ENCODE measurements at regions not wholly inside any gene's neighbourhood (a gene's known extent, or its start where the extent isn't known, plus 50 kb on each side); places are given as distances from the start of the nearest gene placed in this dataset.

DNA sequence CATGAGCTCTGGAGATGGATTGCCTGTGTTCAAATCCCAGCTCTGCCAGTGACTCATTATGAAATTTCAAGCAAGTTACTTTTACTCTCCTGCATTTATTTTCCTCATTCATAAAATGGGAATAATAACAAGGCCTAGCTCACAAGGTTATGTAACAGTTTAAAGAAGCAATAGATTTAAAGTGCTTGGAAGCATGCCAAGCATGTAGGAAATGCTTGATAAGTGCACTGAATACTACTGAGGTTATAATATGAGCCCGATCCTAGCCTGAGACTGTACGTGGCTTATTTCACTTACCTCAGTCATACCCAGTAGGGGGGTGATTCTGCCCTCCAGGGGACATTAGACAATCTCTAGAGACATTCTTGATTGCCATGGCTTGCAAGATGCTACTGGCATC lies 734.1 kb upstream of the WWC1 start:
- TF ChIP-seq, protein P1, sequence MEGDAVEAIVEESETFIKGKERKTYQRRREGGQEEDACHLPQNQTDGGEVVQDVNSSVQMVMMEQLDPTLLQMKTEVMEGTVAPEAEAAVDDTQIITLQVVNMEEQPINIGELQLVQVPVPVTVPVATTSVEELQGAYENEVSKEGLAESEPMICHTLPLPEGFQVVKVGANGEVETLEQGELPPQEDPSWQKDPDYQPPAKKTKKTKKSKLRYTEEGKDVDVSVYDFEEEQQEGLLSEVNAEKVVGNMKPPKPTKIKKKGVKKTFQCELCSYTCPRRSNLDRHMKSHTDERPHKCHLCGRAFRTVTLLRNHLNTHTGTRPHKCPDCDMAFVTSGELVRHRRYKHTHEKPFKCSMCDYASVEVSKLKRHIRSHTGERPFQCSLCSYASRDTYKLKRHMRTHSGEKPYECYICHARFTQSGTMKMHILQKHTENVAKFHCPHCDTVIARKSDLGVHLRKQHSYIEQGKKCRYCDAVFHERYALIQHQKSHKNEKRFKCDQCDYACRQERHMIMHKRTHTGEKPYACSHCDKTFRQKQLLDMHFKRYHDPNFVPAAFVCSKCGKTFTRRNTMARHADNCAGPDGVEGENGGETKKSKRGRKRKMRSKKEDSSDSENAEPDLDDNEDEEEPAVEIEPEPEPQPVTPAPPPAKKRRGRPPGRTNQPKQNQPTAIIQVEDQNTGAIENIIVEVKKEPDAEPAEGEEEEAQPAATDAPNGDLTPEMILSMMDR (CRISPR knock-in tag; IDR thresholded peaks at IDR 0.05): no peak
- no peak for TF ChIP-seq RAD21 (CRISPR knock-in tag; IDR thresholded peaks at IDR 0.05)
- TF ChIP-seq, protein P2, sequence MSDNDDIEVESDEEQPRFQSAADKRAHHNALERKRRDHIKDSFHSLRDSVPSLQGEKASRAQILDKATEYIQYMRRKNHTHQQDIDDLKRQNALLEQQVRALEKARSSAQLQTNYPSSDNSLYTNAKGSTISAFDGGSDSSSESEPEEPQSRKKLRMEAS (IDR thresholded peaks at IDR 0.05): no peak
- TF ChIP-seq ZNF329 (CRISPR knock-in tag; IDR thresholded peaks at IDR 0.05; ENCODE audit: low read depth): no peak
- no peak for TF ChIP-seq TEAD2 (CRISPR knock-in tag; IDR thresholded peaks at IDR 0.05)
- TF ChIP-seq NFE2L2 (IDR thresholded peaks at IDR 0.05; ENCODE audit: low read length): no peak
